GM18520 (cell line): ENCODE measurements at regions not wholly inside any gene's neighbourhood (a gene's known extent, or its start where the extent isn't known, plus 50 kb on each side); places are given as distances from the start of the nearest gene placed in this dataset.
"Not testable (repeated sequence)": the region's sequence is repeated elsewhere in the genome, so short reads cannot be mapped to it uniquely, and the experiment has no call there.

Experiments used
- ATAC-seq: cut with Tn5 transposase; IDR thresholded peaks from one replicate; pipeline ENCODE4 v1.9.1; 2021; ENCODE audit not compliant: unreplicated experiment

DNA sequence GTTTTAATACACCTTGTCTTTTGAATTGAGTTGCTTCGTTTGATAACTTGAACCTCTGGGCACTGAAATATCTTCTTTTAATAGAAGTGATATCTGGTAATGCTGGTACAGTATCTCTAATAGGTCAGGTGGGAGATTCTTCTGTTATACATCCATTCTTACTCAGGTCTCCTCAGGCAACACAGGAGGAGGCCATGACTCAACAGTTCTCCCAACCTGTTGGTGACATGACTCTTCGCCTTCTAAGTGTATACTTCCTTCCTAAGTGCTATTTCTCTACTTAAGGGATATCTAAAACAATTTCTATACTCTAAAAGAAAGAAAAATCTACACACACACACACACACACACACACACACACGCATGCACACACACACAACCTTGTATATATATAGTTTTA lies 509.1 kb downstream of the PCNX1 start:
- no peak for ATAC-seq

DNA sequence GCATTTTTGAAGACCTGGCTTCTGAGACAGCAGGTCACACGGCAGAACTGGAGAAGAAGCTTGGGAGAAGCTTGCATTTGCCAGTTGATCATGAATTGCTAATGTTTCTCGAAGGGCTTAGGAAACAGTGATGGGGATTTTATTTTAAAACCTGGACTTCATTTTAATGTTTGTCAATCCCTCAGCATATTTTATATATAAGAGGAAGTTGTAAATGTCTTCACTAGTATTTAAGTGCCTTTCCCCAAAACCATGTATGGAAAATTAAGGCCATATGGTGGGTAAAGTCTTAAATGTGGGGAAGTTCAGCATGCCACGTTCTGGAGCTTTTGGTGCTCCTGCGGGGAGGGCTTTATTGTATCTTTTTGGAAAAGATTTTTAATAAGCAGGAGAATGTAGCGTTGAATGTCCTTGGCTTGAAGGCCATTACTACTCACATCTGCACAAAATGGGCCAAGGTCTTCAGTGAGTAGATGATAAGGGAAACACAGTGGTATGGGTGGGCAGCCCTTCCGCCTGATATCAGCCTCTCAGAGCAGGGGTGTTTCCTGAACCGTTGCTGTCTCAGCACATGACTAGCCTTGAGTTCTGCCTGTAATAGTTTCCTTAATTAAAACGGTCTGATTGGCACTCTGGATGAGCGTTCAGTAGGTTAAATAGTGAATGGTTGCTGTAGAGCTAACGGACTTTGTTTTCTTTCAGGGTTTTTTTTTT lies 511.4 kb downstream of the PCNX1 start:
- no peak for ATAC-seq

GRCh38 chr14:71423481-71423880 lies 508.7 kb upstream of the RGS6 start:
- ATAC-seq = no peak

DNA sequence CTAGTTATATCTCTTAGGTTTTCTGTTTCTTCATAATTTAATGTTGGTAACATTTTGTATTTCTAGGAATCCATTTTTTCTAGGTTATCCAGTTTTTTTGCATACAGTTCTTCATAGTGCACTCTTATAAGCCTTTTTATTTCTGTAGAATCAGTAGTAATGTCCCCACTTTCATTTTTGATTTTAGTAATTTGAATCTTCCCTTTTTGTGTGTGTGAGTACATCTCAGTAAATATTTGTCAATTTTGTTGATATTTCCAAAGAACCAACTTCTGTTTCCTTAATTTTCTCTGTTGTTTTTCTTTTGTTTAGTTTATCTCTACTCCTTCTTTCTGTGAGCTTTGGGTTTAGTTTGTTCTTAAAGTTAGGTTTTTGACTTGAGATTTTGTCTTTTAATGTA lies 507.3 kb upstream of the RGS6 start:
- no peak for ATAC-seq

- ATAC-seq = no peak
Measured at GRCh38 chr14:71426001-71426400, 506.2 kb upstream of the RGS6 start.

DNA sequence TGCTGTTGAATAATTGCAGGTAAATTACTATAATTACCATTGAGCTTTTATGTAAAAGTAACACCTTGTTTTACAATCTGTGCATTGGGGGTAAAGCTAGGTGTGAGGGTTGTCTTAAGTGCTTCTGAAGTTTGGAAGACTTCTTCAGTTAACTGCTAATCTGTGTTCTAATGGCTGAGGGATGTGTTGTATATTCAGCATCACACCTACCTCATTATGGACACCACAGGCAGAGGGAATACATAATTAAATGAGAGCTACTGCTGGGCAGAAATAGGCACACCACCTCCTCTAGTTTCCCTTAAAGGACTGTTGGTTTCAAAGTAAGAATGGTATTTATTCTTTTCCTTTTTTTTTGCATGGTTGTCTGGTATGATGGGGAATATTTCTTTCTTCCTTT lies 502.3 kb upstream of the RGS6 start:
- no peak for ATAC-seq

GRCh38 chr14:71430321-71430677 lies 501.9 kb upstream of the RGS6 start:
- no peak for ATAC-seq

DNA sequence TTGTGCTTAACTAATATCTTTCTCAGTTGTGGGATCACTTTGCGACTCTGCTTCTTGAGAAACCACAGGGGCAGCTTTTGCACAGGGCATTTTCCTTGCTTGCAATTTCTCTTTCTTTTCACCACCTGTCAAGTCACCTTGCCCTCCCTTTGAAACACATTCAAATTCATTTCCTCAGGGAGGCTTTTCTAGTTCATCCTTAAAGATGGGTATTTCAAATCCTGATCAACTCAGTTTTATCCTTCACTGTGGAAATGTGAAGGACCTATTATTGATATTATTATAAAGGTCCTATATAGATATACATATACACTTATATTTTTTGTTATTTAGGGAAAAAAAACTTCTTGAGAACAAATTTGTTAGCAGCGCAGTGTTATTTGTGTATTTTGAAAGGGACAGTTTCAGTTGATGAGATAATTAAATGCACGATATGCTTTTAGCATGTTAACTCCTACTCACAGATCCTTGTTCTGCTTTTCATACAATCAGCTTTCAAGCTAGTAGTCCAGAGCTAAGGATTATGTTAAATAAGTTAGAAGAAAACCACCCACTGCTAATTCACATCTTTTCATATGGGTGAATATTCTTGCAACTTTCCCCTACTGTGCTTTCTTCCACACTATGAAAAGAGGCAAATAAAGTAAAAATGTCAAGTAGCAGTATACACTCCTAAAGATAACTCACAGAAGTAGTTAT lies 501.4 kb upstream of the RGS6 start:
- ATAC-seq = no peak

- ATAC-seq = no peak
Measured at GRCh38 chr14:71432334-71433110, 499.7 kb upstream of the RGS6 start.

GRCh38 chr14:71433303-71433702 lies 498.9 kb upstream of the RGS6 start:
- no peak for ATAC-seq

DNA sequence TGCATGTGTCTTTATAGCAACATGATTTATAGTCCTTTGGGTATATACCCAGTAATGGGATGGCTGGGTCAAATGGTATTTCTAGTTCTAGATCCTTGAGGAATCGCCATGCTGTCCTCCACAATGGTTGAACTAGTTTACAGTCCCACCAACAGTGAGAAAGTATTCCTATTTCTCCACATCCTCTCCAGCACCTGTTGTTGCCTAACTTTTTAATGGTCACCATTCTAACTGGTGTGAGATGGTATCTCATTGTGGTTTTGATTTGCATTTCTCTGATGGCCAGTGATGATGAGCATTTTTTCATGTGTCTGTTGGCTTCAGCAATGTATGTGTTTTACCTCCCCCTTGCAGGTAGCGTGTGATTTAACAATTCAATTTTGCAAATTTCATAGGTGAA lies 496.6 kb upstream of the RGS6 start:
- ATAC-seq = not testable (repeated sequence)

DNA sequence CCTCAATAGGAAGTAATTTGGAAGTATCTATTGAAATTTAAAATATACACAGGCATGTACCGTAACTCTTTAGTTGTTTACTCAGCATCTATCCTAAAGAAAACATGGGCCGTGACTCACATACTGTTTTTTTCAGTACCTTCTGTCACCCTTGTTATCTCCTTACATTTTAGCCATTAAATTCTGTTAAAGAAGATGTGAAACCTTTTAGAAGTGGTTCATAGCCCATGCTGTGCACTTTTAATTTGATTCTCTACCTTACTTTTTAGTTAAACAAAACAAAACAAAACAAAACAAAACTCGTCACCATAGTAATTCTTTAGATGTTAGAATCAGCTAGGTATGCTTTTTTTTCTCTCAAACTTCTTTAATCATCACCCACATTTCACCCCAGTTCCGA lies 494.4 kb upstream of the RGS6 start:
- ATAC-seq = no peak

DNA sequence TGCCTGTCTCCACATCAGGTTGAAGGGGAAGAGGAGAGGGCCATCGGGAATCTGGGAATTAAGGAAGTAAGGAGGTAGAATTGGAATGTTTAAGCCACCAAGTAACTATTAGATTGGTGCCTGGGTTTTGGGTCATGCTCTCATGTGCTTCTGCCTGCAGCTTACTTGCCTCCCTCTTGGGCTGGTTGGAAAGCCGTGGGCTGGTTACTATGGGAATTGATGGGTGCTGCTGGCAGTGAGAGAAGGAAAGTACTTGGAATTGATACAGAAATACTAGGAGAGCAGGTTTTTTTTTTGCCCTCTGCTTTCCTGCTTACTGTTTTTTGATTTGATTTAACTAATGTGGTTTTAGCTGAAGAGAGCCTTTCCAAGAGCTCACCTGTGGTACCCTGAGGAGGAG lies 493.5 kb upstream of the RGS6 start:
- no peak for ATAC-seq

DNA sequence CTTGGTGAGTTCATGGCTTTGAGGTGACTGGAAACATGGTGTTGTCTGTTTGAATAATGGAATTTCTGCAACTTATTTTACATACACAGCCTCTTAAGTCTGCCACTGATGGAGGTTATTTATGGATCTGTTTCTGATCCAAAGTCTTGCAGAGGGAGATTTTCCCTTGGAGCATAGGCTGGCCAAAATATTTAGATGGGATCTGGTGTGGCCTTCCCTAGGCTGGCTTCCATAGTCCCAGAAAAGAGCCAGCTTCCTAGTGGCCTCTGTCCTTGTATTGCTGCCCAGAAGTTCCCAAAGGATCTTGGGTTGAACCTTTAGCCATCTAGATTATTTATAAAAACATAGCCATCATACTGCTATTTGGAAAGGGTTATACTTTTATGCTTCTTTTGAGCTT lies 491.1 kb upstream of the RGS6 start:
- no peak for ATAC-seq

DNA sequence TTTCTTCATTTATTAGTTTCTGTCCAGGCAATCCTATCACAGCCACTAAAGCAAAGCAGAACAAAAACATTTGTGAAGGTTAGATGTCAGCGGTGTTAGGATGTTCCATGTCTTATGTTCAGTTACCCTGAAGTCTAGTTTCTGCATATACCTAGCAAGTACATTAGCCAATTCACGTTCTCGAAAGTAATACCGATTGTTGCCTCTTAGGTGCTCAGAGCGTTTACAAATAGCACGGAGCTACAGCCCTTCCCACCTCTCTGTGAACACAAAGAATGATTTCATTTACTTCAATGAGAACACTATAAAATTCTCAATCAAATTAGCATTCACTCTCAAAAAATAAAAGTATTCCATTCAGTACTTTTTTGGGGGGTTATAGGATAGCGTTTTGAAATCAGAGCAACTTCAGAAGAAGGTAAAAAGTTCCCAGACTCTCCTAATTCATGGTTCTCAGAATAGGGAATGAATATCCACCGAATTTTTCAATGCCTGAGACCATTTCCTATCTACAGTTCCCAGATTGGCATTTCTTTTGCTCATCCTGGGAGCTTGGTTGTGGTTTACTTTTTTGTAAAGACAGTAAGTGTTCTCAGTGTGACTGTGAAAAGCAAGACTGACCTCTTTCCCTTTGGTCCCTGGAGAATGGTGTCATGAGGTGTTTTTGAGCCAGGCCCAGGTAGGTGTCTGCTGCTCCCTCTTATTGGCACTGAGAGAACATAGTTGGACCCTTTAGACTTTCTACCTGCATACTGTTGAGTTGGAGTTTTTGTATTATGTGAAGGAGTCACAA lies 488.0 kb upstream of the RGS6 start:
- ATAC-seq = no peak

DNA sequence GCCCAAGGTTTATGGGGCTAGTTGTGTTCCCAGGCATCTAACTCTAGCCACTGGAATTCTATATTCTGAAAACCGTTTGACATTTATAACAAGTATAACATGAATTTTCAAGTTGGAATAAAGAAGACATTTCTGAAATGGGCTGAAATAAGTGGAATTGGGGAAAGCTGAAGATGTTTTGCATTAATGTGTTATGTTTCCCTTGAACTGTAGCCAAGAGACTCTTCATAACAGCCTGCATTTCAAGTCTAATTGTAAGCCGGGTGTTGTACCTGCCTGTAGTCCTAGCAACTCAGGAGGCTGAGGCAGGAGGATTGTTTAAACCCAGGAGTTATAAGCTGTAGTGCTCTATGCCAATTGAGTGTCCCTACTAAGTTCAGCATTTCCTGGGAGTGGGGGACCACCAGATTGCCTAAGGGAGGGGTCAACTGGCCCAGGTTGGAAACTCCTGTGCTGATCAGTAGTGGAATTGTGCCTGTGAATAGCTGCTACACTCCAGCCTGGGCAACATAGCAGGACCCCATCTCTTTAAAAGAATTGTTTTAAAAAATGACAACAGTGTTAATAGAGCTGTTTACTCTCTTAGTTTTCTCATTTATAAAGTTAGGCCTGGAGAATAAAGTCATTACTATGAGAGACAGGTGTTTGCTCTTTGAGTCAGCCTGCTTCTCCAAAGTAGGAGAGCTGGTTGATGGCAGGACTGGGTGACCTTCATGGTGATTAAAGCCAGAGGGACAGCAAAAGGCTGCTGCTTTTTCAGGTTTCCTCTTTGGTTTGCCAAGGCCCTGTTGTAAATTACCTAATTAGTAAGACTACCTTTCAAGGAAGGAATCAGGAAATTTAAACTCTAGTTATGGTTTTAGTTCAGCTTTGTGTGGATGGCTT lies 483.6 kb upstream of the RGS6 start:
- ATAC-seq = no peak

GRCh38 chr14:71449316-71450055 lies 482.7 kb upstream of the RGS6 start:
- no peak for ATAC-seq

GRCh38 chr14:71451501-71451900 lies 480.7 kb upstream of the RGS6 start:
- ATAC-seq = no peak

DNA sequence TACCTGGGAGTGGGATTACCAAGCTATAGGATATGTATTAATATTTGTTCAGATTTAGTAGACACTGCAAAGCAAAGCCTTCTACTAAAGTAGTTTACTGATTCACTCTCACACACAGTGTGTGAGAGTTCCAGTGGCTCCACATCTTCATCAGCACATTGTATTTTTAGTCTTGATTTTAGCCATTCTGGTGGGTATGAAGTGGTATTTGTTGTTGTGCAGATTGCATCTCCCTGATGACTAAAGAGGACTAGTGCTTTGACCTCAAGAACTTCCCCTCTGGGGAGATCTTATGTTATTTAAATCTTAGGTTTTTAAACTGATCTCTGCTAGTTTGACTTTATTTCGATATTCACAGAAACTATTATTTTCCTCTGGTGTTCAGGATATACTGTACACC lies 479.7 kb upstream of the RGS6 start:
- no peak for ATAC-seq

- ATAC-seq = no peak
Measured at GRCh38 chr14:71452987-71453386, 479.2 kb upstream of the RGS6 start.
